GM15510 (cell line): ENCODE measurements at regions not wholly inside any gene's neighbourhood (a gene's known extent, or its start where the extent isn't known, plus 50 kb on each side); places are given as distances from the start of the nearest gene placed in this dataset.

ENCODE experiments used
- POLR2A ChIP-seq: IDR thresholded peaks from 3 replicates; pipeline ENCODE4 v1.6.1; 2011; ENCODE audit warnings: borderline replicate concordance; ENCODE audit not compliant: insufficient read length; ENCODE audit errors: extremely low read depth

DNA sequence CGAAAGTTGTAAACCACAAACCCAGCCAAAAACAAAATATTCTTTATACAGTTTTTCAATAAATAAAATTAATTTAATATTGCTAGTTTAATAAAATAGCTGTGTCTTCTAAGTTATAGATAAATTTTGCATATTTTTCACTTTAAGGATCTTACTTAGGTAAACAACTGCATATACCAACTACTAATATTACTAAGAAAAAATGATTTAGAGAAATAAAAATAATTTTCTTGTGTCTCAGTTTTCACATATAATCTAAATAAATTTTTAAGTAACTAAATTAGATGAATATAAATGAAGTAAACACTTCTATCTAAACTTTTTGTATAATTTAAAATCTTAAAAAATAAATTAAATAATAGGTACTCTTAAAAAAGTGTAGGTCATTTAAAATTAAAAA is 67.1 kb upstream of the TOP3B start:
- no peak for TF ChIP-seq POLR2A

DNA sequence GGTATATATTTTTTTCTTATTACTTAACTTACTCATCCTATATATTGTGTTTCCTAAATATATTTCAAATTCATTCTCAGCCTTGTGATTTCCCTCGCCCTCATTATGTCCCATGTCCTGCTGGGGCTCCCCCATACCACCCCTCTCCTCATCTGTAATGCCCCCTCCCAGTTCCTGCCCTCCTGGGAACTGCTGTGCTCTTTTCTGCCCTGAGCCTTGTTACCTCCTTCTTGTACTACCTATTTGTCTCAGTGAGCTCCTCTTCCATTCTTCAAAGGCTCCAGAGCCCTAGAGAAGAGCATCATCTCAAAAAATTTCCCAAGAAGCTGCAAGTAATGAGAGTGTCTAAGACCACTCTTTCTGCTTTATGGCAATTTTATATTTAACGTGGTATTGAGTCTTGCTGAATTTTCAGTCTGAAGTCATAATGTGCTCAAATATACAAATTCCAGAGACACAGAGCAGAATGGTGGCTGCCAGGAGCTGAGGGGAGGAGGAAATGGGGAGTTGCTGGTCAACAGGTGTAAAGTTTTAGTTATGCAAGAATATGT is 66.5 kb upstream of the TOP3B start:
- TF ChIP-seq POLR2A = no peak

DNA sequence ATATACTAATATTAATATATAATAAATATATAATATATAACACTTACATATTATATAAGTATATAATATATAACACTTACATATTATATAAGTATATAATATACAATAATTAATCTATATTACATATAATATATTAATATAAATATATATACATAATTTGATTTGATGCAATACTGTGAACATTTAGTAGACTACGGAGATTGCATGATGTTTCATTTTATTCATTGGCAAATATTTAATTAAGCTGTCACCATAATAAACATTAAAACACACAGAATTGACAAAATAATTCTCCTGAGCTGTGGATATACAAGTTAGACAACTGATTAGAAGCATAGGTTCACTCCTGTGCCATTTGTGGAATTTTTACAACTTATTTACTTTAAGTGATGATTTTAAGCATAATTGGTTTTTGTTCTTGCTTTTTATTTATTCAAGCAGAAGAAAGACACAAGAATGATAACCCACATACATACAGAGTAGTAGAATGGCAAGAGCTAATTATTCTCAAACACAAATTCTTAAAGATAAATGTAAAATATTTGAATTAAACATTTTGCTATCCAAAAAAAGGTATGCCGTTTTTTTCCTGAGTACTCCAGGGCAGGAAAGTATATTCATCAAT is 65.8 kb upstream of the TOP3B start:
- no peak for TF ChIP-seq POLR2A

DNA sequence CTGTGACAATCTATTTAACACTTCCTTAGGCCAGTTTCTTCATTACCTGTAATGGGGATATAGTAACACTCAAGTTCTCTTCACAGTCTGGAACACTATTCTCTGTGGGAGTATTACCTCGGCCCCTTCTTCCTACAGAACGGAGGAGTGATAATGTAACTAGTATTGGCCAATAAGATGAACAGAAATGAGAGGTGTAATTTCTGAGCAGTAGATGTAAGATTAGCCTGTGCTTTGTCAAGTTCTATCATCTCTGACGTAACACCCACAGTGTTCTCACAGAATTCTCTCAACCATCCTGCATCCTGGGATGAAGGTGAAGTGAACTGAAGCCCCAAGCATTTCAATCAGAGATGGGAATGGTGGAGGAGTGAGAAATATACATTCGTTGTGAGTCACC is 65.2 kb upstream of the TOP3B start:
- no peak for TF ChIP-seq POLR2A

DNA sequence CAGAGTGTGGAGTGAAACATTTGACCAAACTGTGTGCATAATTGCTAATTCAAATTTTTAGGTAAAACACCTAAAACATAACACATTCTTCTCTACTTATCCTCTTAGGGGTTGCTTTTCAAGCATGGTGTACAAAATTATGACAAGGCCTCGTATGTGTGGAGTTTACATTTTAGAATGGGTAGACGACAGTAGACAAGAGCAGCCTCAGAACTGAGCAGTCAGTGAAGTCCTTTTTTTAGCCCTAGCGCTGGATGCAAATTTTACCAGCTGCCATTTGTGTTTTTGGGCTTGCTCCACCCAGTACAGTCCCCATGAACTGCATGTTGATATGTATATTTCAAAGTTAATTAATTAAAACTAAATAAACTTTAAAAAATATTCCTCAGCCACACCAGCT is 64.7 kb upstream of the TOP3B start:
- no peak for TF ChIP-seq POLR2A

DNA sequence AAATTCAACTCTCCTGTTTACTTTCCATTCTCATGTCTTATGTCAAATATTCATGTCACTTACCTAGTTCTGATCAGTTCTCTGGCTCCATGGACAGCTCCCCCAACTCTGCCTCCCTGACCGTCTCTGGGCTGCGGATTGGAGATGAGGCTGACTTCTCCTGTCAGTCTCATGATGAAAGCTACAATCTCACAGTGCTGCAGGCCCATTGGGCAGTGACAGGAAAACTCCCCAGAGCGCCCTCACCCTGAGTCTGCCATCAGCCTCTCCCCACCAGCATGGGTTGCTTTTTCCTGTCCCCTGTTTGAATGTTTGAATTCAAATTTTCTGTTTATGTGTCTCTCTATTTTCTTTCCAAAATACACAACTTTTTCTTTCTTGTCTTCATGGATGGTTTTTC is 63.8 kb upstream of the TOP3B start:
- TF ChIP-seq POLR2A = no peak

DNA sequence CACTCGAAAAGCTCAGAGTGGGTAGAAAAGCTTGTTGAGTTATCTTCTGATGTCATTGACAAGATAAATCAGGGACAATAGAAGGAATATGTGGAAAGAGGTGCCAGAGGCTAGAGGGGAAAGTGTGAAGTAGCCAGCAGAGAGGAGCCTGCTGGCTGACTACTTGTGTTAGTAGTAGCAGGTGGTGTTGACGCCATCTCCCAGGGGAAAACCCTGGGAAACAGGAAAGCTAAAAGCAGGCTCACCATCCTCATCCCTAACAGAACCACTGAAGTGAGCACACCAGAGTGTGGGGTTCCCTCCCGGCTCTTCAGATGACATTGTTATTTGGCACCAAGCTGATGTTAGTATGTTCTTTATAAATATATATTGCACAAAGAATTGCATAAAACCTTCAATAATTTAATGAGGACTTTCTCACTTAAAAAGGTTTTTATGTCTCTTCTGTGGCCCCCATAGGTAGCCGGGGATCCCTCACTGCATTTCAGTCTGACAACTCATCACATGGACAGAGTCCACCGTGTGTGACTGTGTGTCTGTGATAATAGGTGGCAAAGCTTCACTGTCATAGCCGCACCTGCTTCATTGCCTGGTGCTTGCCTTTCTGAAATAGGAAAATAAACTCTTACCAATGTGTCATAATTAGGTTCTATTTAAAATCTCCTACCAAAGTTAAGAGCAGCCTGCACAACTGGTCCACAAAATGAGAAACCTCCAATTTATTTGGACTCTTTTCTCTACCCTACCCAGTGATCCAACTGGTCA is 63.2 kb upstream of the TOP3B start:
- TF ChIP-seq POLR2A = no peak

DNA sequence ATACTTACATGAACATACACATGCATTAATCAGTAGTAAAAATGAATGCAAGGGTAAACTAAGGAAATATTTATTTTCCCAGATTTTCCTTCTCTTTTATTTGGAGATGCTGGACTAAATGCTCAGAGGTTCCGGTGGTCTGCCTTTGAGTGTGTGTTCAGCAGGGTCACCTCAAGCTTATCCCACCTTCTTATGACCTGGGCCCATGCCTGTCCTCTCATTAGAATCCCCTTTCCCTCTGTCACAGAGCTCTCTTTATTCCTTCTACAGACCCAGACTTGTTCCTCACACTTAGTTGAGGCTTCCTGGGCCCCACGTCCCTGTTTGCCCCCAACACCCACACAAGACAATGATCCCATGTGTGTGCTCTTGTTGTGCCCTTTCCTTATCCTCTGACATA is 61.6 kb upstream of the TOP3B start:
- TF ChIP-seq POLR2A = no peak

DNA sequence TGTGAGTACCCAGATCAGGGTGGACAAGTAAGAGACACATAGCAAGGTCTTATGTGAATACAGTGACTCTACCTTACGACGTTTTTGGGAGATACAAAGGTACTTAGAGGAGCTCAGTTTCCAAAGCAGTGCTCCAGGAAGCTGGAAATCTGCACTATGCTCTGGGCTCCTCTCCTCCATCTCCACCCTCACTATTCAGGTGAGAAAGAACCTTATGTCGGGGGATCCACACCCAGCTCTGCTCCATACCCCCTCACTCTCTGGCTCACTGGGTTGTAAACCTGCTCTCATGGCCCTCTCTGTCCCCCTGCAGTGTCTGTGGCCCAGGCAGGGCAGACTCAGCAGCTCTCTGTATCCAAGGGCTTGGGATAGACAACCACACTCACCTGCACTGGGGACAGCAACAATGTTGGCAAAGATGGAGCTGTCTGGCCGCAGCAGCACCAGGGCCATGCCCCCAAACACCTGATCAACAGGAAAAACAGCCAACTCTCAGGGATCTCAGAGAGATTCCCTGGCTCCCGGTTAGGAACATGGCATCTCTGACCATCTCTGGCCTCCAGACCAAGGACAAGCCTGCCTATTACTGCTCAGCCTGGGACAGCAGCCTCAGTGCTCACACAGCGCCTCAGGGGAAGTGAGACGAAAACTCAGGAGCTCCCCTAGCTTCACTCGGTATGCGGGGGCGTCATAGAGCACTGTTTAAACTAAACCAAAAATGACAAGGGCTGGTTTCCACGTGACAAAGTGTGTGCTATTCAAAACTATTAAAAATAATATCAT is 60.9 kb upstream of the TOP3B start:
- TF ChIP-seq POLR2A = peak; percentile 26

DNA sequence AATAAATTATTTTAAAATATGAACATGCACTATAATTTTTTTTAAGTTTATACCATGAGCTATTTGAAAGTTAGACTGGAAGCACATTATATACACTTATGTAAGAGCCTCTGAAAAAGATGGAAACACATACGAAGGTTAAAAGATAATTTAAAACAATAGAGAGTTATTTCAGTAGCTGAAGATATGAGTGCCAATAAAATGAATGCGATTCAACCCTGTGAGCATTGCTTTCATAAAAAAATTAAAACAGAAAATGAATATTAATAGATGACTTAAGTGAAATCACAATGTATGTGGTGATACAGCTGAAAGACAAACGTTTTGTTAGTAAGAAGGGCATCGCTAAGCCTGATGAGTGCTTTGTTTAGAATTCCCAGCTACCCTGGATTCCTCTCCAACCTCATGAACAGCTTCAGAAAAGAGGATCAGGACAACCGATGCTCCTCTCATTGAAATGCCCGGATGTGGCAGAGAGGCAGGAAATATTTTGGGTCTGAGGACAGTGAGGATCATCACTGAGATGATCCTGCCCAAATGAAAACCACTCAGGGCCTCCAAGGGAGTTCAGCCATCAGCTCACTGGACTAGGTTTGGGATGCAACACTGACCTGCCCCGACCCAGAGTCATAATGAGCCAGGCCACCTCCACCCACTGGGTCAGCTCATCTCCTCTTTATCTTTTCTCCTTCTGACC is 60.2 kb upstream of the TOP3B start:
- TF ChIP-seq POLR2A = no peak

DNA sequence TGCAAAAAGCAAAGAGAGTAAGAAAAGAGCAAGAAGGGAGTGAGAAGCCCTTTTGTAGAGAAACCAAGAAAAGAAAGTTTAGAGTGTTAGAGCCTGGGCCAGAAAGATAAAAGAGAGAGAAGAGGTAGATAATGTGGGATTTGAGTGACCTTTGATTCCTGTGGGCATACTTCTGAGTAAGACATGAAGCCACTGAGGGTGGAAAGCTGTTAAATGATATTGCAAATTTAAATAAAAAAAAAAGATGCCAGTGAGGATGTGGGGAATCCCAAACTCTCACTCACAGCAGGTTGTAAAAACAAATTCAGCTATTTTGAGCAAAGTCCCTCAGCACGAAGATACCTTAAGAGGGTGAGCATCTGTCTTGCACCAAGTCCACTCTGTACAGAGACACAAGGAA is 59.4 kb upstream of the TOP3B start:
- TF ChIP-seq POLR2A = no peak

DNA sequence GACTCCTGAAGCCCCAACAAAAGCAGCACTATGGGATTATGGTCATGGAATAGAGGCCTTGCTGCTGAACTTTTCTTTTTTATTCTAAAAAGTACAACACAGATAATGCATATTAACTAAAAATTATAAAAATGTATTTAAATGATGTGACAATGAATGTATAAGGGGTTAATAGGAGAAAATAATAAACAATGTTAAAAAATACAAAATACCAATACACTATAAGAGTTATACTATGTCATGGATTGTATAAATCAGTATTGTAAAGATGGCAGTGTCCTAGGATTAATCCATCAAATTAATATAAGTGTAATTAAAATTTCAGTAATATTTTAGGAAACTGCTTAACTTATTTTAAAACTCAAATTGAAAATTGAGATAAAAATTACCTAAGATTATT is 58.3 kb upstream of the TOP3B start:
- TF ChIP-seq POLR2A = no peak

DNA sequence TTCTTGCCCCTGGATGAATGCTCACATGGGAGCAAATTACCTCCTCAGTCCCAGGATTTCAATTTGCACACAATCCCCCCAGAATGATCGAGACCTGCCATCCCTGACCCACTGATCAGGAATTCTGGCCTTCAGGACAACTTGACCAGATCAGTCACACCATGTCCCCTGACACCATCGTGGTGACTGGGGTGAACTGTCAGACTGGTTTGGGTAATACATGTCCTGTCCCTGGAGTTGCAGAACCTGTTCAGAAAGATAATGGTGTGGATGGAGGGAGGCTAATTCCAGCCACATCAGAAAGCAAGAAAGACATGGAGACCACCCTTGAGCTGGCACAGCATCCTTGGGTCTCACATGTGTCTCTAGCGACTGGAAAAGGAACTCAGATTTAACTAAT is 57.9 kb upstream of the TOP3B start:
- no peak for TF ChIP-seq POLR2A

DNA sequence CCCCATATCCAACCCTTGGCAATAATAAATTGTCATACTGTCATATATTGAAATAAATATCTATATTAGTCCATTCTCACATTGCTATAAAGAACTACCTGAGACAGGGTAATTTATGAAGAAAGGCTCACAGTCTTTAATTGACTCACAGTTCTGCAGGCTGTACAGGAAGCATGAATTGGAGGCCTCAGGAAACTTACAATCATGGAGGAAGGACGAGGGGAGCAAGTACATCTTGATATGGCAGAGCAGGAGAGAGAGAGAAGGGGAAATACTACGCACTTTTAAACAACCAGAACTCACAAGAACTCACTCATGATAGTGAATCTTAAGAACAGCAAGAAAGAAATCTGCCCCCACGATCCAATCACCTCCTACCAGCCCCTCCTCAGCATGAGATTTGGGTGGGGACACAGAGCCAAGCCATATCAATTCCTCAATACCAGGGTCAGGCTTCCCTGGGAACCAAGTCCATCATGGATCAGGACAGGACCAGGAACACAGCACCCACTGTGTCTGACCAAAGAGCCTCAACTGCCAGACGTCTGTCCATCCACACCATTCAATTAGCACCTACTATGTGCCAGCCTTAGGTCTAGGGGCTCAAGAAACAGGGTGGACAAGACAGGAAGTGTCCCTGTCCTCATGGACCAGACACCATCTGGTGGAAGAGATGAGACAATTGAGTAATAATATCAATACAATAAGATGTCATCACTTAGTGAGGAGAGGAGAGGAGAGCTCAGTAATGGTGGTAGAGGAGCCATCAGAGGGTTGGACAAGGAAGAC is 56.9 kb upstream of the TOP3B start:
- TF ChIP-seq POLR2A = no peak
